ENCODE measurements at regions not wholly inside any gene's neighbourhood (a gene's known extent, or its start where the extent isn't known, plus 50 kb on each side); places are given as distances from the start of the nearest gene placed in this dataset.
"Not testable (repeated sequence)": the region's sequence is repeated elsewhere in the genome, so short reads cannot be mapped to it uniquely, and the experiment has no call there.

- DNase-seq, result no peak
Measured at GRCh38 chr1:192418552-192419285, 101.9 kb downstream of the RGS21 start.

- DNase-seq, result no peak
Measured at GRCh38 chr1:192430644-192431043, 113.9 kb downstream of the RGS21 start.

GRCh38 chr1:192435704-192436103, 118.9 kb downstream of the RGS21 start:
- DNase-seq, result no peak

- no peak for DNase-seq
Measured at GRCh38 chr1:192436441-192437078, 119.8 kb downstream of the RGS21 start.

DNA sequence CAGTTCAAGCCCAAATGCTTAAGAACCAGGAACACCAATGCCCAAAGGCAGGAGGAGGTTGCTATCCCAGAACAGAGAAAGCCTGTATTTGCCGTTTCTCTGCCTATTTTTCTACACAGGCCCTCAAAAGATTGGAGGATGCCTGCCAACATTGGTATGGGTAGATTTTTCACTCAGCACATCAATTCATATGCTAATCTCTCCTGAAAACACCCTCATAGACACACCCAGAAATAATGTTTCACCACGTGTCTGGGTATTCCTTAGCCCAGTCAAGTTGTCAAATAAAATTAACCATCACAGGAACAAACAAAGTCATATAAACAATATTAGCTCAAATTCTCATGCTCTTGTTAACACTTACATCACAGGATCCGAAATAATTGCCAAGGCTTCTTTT, 121.9 kb downstream of the RGS21 start:
- no peak for DNase-seq

DNA sequence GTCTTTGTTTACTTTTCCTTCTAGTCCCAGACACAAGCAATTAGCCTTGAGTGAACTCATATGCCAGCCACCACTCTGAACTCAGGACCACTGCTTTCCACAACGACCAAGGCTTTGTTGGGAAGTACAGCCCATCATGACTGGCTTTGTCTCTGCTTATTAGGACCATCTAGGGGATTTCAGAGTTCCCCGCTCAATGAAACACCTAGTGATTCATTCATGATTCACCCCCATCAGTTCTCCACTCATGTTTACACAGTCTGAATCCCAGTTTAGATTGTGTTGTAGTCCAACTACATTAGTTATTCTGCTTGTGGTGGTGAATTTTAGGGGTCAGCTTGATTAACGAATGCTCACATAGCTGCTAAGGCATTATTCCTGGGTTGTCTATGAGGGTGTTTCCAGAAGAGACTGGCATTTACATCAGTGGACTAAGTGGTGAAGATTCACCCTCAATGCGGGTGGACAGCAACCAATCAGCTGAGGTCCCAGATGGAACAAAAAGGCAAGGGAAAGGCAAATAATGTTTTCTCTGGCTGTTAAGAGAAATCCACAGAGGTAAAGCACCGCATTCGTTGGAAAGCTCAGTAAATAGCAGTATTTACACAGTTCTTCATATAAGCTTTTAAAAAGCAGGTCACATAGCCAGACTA, 122.7 kb downstream of the RGS21 start:
- no peak for DNase-seq

- DNase-seq, result no peak
Measured at GRCh38 chr1:192441492-192441891, 124.7 kb downstream of the RGS21 start.

GRCh38 chr1:192442736-192443135, 125.9 kb downstream of the RGS21 start:
- DNase-seq, result no peak

DNA sequence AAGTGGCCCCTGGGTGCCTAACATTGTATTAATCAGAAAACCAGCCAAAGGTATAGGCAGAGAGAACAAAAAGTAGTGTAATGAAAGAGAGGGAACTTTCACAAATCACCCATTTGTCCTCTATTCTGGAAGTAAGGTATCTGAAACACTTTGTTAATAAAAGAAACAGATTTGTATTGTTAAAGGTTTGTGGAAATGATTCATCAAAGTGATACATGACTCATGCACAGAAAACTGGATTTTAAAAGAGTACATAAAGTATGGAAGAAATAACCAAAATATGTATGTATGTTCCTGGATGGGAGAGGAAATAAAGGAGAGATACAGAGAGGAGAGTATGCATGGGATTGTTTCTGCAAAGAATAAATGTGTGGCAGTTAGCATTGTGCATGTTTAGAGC, 126.8 kb downstream of the RGS21 start:
- DNase-seq, result no peak

DNA sequence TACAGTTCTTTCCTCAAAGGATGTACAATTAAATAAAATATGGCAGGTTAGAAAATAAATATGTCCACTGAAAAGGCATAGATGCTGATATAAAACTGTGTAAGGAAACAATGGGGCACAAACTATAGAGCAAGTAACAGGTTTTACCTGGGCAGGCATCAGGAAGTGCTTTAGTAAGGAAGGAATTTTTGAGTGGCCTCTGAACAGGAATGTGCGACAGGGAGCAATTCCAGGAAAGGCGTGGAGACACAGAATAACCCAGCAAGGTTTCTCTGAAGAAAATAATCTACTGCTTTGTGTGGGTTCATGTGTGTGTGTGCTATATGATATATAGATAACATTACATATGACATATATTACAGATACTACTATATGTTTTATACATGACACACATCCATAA, 128.4 kb downstream of the RGS21 start:
- DNase-seq, result no peak

- peak; percentile 10 to 40 (median 21) for DNase-seq
Measured at GRCh38 chr1:192445839-192446489, 129.2 kb downstream of the RGS21 start.

DNA sequence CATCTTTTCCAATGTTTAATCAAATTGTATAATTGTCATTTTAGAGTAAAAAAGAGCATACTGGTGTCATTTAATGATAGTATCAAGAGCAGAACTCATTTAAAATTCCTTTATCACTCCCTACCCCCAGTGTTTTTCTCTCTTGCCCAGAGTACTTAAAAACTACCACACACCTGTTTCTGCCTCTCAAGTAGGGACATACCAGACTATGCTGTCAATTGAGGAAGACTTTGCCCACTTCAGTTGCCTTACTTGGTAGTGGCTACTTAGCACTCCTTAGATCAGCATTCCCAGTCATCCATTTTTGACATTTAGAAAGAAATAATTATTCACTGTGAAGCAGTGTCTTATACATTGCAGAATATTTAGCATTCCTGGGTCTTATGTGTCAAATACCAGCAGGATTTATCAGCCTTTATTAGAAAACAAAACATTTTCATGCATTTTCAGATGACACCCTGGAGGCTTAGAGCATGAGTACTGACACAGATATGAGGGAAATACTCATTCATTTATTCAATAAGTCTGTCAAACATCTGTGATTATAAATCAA, 127.5 kb upstream of the RGS1 start:
- DNase-seq, result no peak

GRCh38 chr1:192453360-192453992, 122.1 kb upstream of the RGS1 start:
- no peak for DNase-seq

GRCh38 chr1:192459467-192459866, 116.1 kb upstream of the RGS1 start:
- DNase-seq, result no peak

DNA sequence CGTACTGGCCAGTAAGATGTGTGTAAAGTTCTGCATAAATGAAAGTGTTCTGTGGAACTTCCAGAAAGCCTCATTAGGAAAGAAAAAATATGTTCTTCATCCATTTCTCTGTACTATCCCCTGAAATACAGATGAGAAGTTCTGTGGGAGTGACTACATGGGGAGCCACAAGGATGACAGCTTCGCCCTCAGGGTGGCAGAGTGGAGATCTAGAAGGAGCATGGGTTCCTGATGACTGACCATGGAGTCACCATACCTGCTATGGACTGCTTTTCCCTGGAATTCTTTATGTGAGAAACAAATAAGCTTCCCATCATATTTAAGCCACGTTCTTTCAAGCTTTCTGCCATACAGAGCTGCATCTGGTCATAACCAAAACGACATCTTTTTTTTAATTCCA, 113.9 kb upstream of the RGS1 start:
- DNase-seq, result no peak

DNA sequence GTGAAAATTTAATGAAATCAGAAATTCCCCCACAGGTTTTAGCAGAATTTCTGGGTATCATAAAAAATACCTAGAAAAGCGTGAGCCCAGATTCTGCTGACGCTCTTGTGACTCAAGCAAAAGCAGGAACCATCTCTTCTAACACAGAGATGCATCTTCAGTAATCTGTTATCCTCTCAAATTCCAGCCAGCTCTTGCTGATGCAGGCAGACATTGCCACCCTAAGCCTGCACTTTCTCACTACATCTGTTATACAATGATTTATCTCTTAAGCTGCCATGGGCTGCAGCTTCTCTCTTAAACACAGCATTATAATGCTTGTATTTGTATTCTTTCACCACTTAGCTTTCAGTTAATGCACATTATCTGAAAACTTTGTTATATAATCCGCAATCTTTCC, 113.0 kb upstream of the RGS1 start:
- no peak for DNase-seq

DNA sequence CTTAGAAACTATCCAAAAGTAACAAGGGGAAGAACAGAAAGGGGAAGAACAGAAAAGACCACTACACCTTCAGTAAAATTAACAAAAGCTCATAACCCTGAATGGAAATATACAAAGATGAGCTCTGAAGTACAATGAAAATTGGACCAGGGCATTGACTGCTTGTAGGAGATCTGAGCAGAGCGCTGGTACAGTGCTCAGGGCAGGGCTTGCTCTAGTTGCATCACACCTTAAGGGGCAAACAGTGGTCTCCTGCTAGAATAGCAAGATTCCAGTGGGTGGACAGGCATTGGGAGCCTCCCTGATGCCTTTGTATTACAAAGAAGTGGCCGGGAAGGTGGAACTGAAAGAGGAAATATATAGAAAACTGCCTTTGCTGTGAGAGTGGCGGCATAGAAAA, 111.9 kb upstream of the RGS1 start:
- DNase-seq, result no peak

- DNase-seq, result not testable (repeated sequence)
Measured at GRCh38 chr1:192465221-192465620, 110.4 kb upstream of the RGS1 start.

GRCh38 chr1:192474080-192474683, 101.4 kb upstream of the RGS1 start:
- DNase-seq, result peak in 2 of 5 experiments; percentile 13 to 28

- no peak for DNase-seq
Measured at GRCh38 chr1:192475329-192475728, 100.2 kb upstream of the RGS1 start.

- no peak for DNase-seq
Measured at GRCh38 chr1:192475970-192476369, 99.6 kb upstream of the RGS1 start.

DNA sequence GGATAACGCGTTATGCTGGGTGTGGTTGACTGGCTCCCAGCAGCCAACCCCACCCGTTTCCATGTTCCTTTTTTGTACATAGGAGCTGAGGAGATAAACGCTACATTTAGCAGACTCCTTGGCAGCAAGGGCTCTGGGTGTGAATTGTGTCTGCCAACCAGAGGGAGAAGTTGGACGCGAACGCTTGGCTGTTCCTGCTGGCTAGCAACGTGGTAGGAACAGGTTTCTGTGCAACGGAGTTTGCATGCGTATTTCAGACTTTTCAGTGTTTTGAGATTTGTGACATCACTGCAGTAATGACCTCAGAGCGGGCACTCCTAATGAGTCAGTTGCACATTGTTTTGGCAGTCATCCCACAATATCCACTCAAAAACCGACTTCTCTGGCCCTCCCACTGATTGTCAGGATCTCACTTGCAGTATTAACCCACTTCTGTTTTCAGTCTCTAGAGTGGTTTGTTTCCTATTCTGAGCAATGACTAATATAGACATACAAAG, 98.7 kb upstream of the RGS1 start:
- DNase-seq, result peak in 1 of 5 experiments; percentile 17
